T-cell (primary cell): ENCODE measurements at regions not wholly inside any gene's neighbourhood (a gene's known extent, or its start where the extent isn't known, plus 50 kb on each side); places are given as distances from the start of the nearest gene placed in this dataset.
A peak's percentile ranks its signal among the peaks of the same experiment; 100 is the strongest.

ENCODE experiments used
- ATAC-seq, 4 experiments: fragments of 200-7000 bp in 3 of 4; fragments of 150-1000 bp in 1 of 4; cut with Tn5 transposase; replicated peaks in 1 of 4; 1 replicate in 3 of 4; 2 replicates in 1 of 4; pipeline ENCODE4 v1.10.0; 2021; ENCODE audit warnings: moderate library complexity in 3 of 4, mild to moderate bottlenecking in 2 of 4, moderate number of reproducible peaks in 1 of 4
- CTCF ChIA-PET, 2 donors: fragments of 300-600 bp; sonication (Branson Sonifier 250); formaldehyde crosslinking; loops; one replicate each; lab custom pipeline; 2022; ENCODE audit warnings: antibody characterized with exemption in 2 of 2; lab: Charles Lee
- POLR2A ChIA-PET, 2 donors: fragments of 300-600 bp; sonication (Branson Sonifier 250); formaldehyde crosslinking; loops; one replicate each; lab custom pipeline; 2022; ENCODE audit warnings: antibody characterized with exemption in 2 of 2; lab: Charles Lee
- DNase-seq, 35 experiments: peaks; one replicate each; pipeline versions ENCODE4 v3.0.0 to v3.0.0-alpha.2; 2013 to 2023
- H3K27ac ChIP-seq: one replicate; pipeline ENCODE4 v1.5.1; 2013; ENCODE audit warnings: low read length
- H3K27me3 ChIP-seq, 2 experiments: replicated peaks in 1 of 2; 1 replicate in 1 of 2; 2 replicates in 1 of 2; pipeline versions ENCODE4 v1.6.1 to v1.7.0; 2013; ENCODE audit warnings: low read length in 1 of 2, mixed read lengths in 1 of 2; ENCODE audit not compliant: control insufficient read depth in 2 of 2, insufficient read depth in 2 of 2; ENCODE audit errors: extremely low read depth in 1 of 2
- H3K36me3 ChIP-seq, 2 donors: 1 replicate in 1 of 2; 2 replicates in 1 of 2; pipeline versions ENCODE4 v1.6.1 to v1.7.0; 2013; ENCODE audit warnings: low read length in 1 of 2; ENCODE audit not compliant: control insufficient read depth in 2 of 2, insufficient read depth in 1 of 2; ENCODE audit errors: extremely low read depth in 1 of 2
- H3K4me1 ChIP-seq, 2 experiments: 1 replicate in 1 of 2; 2 replicates in 1 of 2; pipeline versions ENCODE4 v1.6.1 to v1.7.0; 2013; ENCODE audit warnings: low read length in 2 of 2, mixed read lengths in 1 of 2; ENCODE audit not compliant: insufficient read depth in 2 of 2, control insufficient read depth in 1 of 2; ENCODE audit errors: extremely low read depth in 1 of 2
- H3K4me3 ChIP-seq, 2 donors: 1 replicate in 1 of 2; 2 replicates in 1 of 2; pipeline versions ENCODE4 v1.5.1 to v1.7.0; 2013; ENCODE audit warnings: mild to moderate bottlenecking in 2 of 2, low read length in 1 of 2, moderate library complexity in 1 of 2; ENCODE audit not compliant: control insufficient read depth in 1 of 2; ENCODE audit errors: extremely low read depth in 1 of 2
- H3K9me3 ChIP-seq: 2 replicates; pipeline ENCODE4 v1.7.0; 2013
- H3K27ac Mint-ChIP-seq, 2 donors: one replicate each; pipeline ENCODE4 v1.8.0; 2020 to 2021; ENCODE audit warnings: mild to moderate bottlenecking in 2 of 2, mixed read lengths in 2 of 2
- H3K27me3 Mint-ChIP-seq, 2 donors: one replicate each; pipeline ENCODE4 v1.8.0; 2021 to 2022; ENCODE audit warnings: mixed read lengths in 2 of 2
- H3K36me3 Mint-ChIP-seq: one replicate; pipeline ENCODE4 v1.8.0; 2021; ENCODE audit warnings: mixed read lengths
- H3K4me1 Mint-ChIP-seq, 3 donors: one replicate each; pipeline ENCODE4 v1.8.0; 2020 to 2022; ENCODE audit warnings: mixed read lengths in 3 of 3, mild to moderate bottlenecking in 1 of 3
- H3K4me3 Mint-ChIP-seq, 3 donors: one replicate each; pipeline ENCODE4 v1.8.0; 2020 to 2022; ENCODE audit warnings: mild to moderate bottlenecking in 3 of 3, mixed read lengths in 3 of 3, moderate library complexity in 3 of 3
- H3K9me3 Mint-ChIP-seq, 3 donors: one replicate each; pipeline ENCODE4 v1.8.0; 2020 to 2022; ENCODE audit warnings: mixed read lengths in 3 of 3
- WGBS: methylation state at CpG from one replicate; pipeline ENCODE4 v1.1.5; 2013; ENCODE audit warnings: missing lambda C conversion rate; ENCODE audit not compliant: insufficient coverage; 5-methylcytosine and 5-hydroxymethylcytosine counted together

GRCh38 chr1:54488779-54489626, 59.0 kb upstream of the ACOT11 start:
- under 1% methylated on average over 27 of the region's 51 CpGs for whole genome bisulfite sequencing
- Mint-ChIP-seq H3K9me3 (no peaks in the 10 kb centered on the region), H3K27me3 (peaks cover 0 to 3% of the 10 kb centered on the region in 2 donors), H3K36me3 (no peaks in the 10 kb centered on the region), H3K4me1 (peaks cover 29 to 47% (median 39%) of the 10 kb centered on the region in 3 donors), H3K4me3 (peak overlapping the region; percentile 79 to 88 (median 85)), H3K27ac (peak overlapping the region; percentile 75 to 79)
- ATAC-seq (peak; percentile 69 to 77 (median 72)), DNase-seq (peak in 33 of 35 experiments; percentile 13 to 80 (median 54))
- ChIA-PET POLR2A (interaction anchor here (0.6 to 0.7 kb wide), 2 partner anchors 194 to 288 kb away, joined by 3 to 11 read pairs; no protein-coding TSS in a partner anchor), CTCF (interaction anchor here (0.5 to 3.3 kb wide), 37 partner anchors 9 to 628 kb away, joined by 3 to 35 read pairs (median 5); partner anchors contain the start of genes DHCR24 (in 1 of the 2), IFT25 (in 1 of the 2) and SSBP3 (in 1 of the 2))
- peaks cover 25 to 57% of the 10 kb centered on the region in 2 experiments for H3K4me1 ChIP-seq
- H3K36me3 ChIP-seq, result no peaks in the 10 kb centered on the region
- peak overlapping the region; percentile 74 for H3K4me3 ChIP-seq
- H3K9me3 ChIP-seq, result no peaks in the 10 kb centered on the region
- peak overlapping the region; percentile 61 for H3K27ac ChIP-seq
- H3K27me3 ChIP-seq, result peaks cover 0 to 16% of the 10 kb centered on the region in 2 experiments

GRCh38 chr1:54488065-54488750, 59.8 kb upstream of the ACOT11 start:
- peaks cover 0 to 3% of the 10 kb centered on the region in 2 donors for H3K27me3 Mint-ChIP-seq
- Histone ChIP-seq H3K4me1 (peaks cover 25 to 57% of the 10 kb centered on the region in 2 experiments), H3K27ac (peak overlapping the region; percentile 61), H3K36me3 (no peaks in the 10 kb centered on the region), H3K9me3 (no peaks in the 10 kb centered on the region), H3K27me3 (peaks cover 0 to 16% of the 10 kb centered on the region in 2 experiments), H3K4me3 (peak overlapping the region; percentile 74)
- DNase-seq (peak in 34 of 35 experiments; percentile 32 to 87 (median 57)), ATAC-seq (peak; percentile 53 to 70 (median 63))
- H3K36me3 Mint-ChIP-seq, result no peaks in the 10 kb centered on the region
- H3K4me3 Mint-ChIP-seq, result peak overlapping the region; percentile 79 to 88 (median 85)
- under 1% methylated on average over 43 of the region's 62 CpGs for WGBS
- peaks cover 34 to 51% (median 44%) of the 10 kb centered on the region in 3 donors for H3K4me1 Mint-ChIP-seq
- ChIA-PET POLR2A (interaction anchor here in 1 of 2 donors (0.6 kb wide), 1 partner anchor 13 kb away, joined by 9 read pairs; no protein-coding TSS in a partner anchor), CTCF (interaction anchor here (0.6 to 3.3 kb wide), 7 partner anchors 63 to 626 kb away, joined by 3 to 35 read pairs (median 5); partner anchors contain the start of gene SSBP3 (in 1 of the 2))
- H3K9me3 Mint-ChIP-seq, result no peaks in the 10 kb centered on the region
- peak overlapping the region; percentile 85 to 90 for H3K27ac Mint-ChIP-seq

- Histone ChIP-seq H3K4me3 (peak overlapping the region; percentile 37 to 38), H3K36me3 (no peaks in the 10 kb centered on the region), H3K9me3 (no peaks in the 10 kb centered on the region), H3K4me1 (peaks cover 25 to 62% of the 10 kb centered on the region in 2 experiments), H3K27ac (peak overlapping the region; percentile 49), H3K27me3 (peaks cover 0 to 11% of the 10 kb centered on the region in 2 experiments)
- POLR2A ChIA-PET, result interaction anchor here in 1 of 2 donors (1.0 kb wide), 1 partner anchor 24 kb away, joined by 4 read pairs; no protein-coding TSS in a partner anchor
- DNase-seq (no peak), ATAC-seq (no peak)
- peaks cover 0 to 3% of the 10 kb centered on the region in 2 donors for H3K27me3 Mint-ChIP-seq
- H3K4me1 Mint-ChIP-seq, result peaks cover 34 to 51% (median 44%) of the 10 kb centered on the region in 3 donors
- no peaks in the 10 kb centered on the region for H3K36me3 Mint-ChIP-seq
- peak overlapping the region; percentile 79 to 88 (median 85) for H3K4me3 Mint-ChIP-seq
- no peaks in the 10 kb centered on the region for H3K9me3 Mint-ChIP-seq
- CTCF ChIA-PET, result interaction anchor here (0.6 to 3.3 kb wide), 4 partner anchors 81 to 439 kb away, joined by 3 to 35 read pairs (median 4); partner anchors contain the start of gene SSBP3 (in 1 of the 2)
- peak overlapping the region; percentile 90 to 94 for H3K27ac Mint-ChIP-seq
- WGBS, result 72% methylated on average over 10 of the region's 21 CpGs
Measured at GRCh38 chr1:54487571-54488050, 60.4 kb upstream of the ACOT11 start.

GRCh38 chr1:54486907-54487306, 61.1 kb upstream of the ACOT11 start:
- H3K27ac Mint-ChIP-seq, result peak overlapping the region; percentile 90 to 94
- Histone ChIP-seq H3K4me1 (peaks cover 25 to 69% of the 10 kb centered on the region in 2 experiments), H3K36me3 (no peaks in the 10 kb centered on the region), H3K4me3 (no peak overlapping the region), H3K27ac (peak overlapping the region; percentile 47), H3K27me3 (peaks cover 0 to 8% of the 10 kb centered on the region in 2 experiments), H3K9me3 (no peaks in the 10 kb centered on the region)
- no peak for ATAC-seq
- H3K9me3 Mint-ChIP-seq, result no peaks in the 10 kb centered on the region
- CTCF ChIA-PET, result interaction anchor here (0.7 to 3.3 kb wide), 6 partner anchors 10 to 417 kb away, joined by 4 to 35 read pairs (median 6); partner anchors contain the start of gene SSBP3 (in 1 of the 2)
- H3K4me1 Mint-ChIP-seq, result peaks cover 37 to 53% (median 45%) of the 10 kb centered on the region in 3 donors
- DNase-seq, result no peak
- no peaks in the 10 kb centered on the region for H3K36me3 Mint-ChIP-seq
- H3K27me3 Mint-ChIP-seq, result peaks cover 0 to 3% of the 10 kb centered on the region in 2 donors
- peak overlapping the region; percentile 79 to 88 (median 85) for H3K4me3 Mint-ChIP-seq
- POLR2A ChIA-PET, result interaction anchor here (0.6 to 1.2 kb wide), 8 partner anchors 24 to 287 kb away, joined by 3 to 7 read pairs (median 3); partner anchors contain the start of genes MRPL37 (in 1 of the 2) and SSBP3 (in 1 of the 2)
- WGBS, result 10% methylated on average over 6 of the region's 8 CpGs

- no peaks in the 10 kb centered on the region for H3K27me3 ChIP-seq
- H3K4me3 Mint-ChIP-seq, result no peak overlapping the region
- H3K4me1 ChIP-seq, result peaks cover 31 to 80% of the 10 kb centered on the region in 2 experiments
- H3K4me3 ChIP-seq, result no peak overlapping the region
- H3K27ac Mint-ChIP-seq, result peak overlapping the region; percentile 81 to 84
- H3K27ac ChIP-seq, result peak overlapping the region; percentile 24
- no peaks in the 10 kb centered on the region for H3K9me3 ChIP-seq
- WGBS, result 40% methylated on average over 3 of the region's 5 CpGs
- ATAC-seq, result no peak
- H3K36me3 ChIP-seq, result no peaks in the 10 kb centered on the region
- ChIA-PET CTCF (interaction anchor here in 1 of 2 donors (0.8 kb wide), 1 partner anchor 79 kb away, joined by 3 read pairs; the partner anchor contains the start of gene SSBP3), POLR2A (no interaction called here)
- no peaks in the 10 kb centered on the region for H3K27me3 Mint-ChIP-seq
- DNase-seq, result no peak
- peaks cover 52 to 61% (median 58%) of the 10 kb centered on the region in 3 donors for H3K4me1 Mint-ChIP-seq
- H3K9me3 Mint-ChIP-seq, result no peaks in the 10 kb centered on the region
- H3K36me3 Mint-ChIP-seq, result no peaks in the 10 kb centered on the region
Measured at GRCh38 chr1:54485416-54485815, 62.6 kb upstream of the ACOT11 start.
